GM18499 (cell line): ENCODE measurements at regions not wholly inside any gene's neighbourhood (a gene's known extent, or its start where the extent isn't known, plus 50 kb on each side); places are given as distances from the start of the nearest gene placed in this dataset.
"Not testable (repeated sequence)": the region's sequence is repeated elsewhere in the genome, so short reads cannot be mapped to it uniquely, and the experiment has no call there.

Source experiments
- ATAC-seq: cut with Tn5 transposase; IDR thresholded peaks from one replicate; pipeline ENCODE4 v1.9.1; 2021; ENCODE audit warnings: moderate number of reproducible peaks; ENCODE audit not compliant: insufficient read depth, unreplicated experiment

DNA sequence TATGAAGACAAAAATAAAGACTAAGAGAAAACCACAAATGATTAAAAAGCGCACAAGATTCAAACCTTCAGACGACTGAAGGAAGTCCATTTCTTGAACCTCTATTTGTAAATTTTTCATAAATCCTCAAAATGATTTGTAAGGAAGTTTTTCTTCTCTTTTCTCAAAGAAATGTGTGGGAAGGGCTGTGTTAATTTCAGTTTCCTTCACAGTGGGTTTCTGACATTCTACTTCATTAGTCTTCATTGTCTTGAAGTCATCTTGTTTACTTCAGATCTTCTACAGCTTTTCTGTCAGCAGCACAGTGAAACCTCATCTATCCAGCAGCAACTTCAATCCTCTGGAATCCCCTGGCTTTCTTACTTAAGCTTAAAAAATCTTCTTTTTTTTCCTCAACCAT lies 87.6 kb upstream of the MYLIP start:
- no peak for ATAC-seq

DNA sequence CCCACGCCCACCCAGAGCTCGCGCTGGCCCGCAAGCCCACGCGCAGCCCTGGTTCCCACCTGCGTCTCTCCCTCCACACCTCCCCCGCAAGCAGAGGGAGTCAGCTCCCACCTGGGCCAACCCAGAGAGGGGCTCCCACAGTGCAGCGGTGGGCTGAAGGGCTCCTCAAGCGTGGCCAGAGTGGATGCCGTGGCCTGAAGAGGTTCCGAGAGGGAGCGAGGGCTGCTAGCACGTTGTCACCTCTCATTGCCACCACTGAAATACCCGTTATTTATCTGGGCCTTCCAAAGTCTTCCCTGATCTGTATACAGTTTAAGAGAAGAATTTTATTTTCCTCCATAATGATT lies 88.3 kb upstream of the MYLIP start:
- no peak for ATAC-seq

DNA sequence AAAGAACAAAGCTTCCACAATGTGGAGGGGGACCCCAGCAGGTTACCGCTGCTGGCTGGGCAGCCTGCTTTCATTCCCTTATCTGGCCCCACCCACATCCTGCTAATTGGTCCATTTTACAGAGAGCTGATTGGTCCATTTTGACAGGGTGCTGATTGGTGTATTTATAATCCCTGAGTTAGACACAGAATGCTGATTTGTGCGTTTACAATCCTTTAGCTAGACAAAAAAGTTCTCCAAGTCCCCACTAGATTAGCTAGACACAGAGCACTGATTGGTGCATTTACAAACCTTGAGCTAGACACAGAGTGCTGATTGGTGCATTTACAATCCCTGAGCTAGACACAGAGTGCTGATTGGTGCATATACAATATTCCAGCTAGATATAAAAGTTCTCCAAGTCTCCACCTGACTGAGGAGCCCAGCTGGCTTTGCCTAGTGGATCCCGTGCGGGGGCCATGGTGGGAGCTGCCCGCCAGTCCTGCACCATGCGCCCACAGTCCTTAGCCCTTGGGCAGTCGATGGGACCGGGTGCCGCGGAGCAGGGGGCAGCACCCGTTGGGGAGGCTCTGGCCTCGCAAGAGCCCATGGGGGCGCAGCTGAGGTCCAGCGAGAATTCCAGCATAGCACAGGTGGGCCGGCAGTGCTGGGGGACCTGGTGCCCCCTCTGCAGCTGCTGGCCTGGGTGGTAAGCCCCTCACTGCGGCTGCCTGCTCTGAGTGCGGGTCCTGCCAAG lies 88.8 kb upstream of the MYLIP start:
- not testable (repeated sequence) for ATAC-seq

DNA sequence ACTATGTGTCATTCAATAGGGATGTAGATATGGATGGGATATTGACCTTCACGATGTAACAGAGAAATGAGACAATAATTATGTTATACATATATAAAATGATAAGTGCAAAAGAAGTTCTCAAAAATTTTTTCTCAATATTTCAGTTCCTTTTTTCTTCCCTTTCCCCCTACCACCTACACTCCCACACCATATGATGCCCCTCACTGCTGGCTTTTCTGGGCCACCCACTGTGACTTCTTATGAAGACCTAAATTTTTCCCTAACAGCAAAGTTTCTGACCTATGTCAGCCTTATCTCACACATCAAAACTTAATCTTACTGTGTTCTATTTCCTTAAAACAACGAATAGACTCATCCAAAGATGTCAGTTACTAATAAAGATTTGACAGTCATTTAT lies 89.9 kb upstream of the MYLIP start:
- ATAC-seq = no peak

DNA sequence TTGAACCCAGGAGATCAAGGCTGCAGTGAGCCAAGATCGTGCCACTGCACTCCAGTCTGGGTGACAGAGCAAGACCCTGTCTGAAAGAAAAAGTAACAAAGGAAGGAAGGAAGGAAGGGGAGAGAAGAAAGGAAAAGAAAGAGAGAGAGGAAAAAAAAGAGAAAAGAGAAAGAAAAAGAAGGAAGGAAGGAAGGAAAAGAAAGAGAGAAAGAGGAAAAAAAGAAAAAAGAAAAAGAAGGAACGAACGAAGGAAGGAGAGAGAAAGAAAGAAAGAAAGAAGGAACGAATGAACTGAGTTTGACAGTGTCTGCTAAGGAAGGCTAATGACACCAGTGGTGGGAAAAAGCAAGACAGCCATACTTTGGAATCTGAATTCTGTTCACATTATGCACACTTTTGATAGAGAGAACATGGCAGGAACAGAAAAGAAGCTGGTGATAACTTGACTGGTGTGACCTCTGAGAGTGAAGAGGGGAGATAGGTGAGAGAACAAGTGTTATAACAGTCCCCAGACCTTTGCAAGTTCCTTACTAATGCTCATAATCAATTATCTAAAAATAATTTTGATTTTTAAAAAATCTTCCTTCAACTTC lies 93.3 kb upstream of the MYLIP start:
- no peak for ATAC-seq

DNA sequence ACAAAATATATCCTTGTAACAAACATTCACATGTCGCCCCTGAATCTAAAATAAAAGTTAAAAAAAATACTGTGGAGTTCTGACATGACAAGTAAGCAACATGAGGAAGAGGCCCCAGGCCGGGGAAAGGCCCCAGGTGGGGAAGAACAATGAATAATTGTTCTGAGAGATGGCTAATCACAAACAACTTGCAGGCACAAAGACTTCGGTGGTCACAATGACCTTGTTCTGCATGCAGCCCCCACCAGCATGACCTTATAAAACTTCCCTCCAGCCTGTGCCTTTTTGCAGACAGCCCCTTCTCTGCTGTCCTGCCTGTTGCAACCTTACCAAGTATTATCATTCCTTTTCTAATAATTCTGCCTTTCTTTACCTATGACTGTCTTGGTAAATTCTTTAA lies 95.7 kb upstream of the MYLIP start:
- ATAC-seq = no peak

DNA sequence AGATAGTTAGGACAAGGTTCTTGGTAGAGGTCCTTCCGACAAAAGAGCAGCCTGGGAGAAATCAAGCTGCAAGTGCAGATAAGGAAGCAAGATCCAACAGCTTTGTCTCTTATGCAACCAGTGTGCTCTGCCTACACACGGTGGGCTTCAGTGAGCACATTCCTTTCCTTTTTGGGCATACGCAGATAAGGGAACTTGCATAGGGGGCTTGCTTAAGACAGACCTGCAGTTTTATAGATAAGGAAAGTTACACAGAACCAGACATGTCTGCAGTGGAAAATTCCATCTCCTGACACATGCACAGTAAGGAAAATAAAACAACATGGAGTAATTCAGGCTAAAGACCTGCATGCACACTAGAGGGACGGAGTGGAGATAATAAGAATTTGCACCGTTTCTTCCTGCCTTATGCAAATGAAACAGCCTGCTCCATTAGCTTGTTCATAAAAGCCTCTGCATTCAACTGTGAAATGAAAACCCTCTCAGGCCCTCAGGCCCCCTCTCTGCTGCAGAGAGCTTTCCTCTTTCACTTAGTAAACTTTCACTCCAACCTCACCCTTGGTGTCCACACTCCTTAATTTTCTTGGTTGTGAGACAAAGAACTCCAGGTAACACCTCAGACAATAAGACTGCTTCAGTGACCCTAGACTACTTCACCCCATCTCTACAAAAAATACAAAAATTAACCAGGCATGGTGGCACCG lies 97.5 kb upstream of the MYLIP start:
- ATAC-seq = no peak

DNA sequence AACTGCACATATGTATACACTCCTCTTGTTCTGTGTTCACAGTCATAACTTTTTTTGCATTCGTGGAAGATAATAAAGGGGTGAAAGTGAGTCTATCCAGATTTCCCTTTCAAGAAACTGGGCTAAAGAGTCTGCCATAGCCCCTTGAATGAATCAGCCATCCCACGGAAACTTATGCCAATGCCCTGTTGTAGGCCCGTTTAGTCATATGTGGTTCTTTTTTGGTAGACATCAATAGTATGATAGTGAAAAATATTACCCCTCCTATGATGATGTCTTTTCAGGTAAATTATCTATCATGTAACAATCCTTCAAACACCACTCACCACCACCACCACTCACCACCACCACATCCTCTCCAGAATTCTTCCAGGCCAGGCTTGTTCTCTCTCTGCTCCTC lies 99.9 kb upstream of the MYLIP start:
- ATAC-seq = no peak

DNA sequence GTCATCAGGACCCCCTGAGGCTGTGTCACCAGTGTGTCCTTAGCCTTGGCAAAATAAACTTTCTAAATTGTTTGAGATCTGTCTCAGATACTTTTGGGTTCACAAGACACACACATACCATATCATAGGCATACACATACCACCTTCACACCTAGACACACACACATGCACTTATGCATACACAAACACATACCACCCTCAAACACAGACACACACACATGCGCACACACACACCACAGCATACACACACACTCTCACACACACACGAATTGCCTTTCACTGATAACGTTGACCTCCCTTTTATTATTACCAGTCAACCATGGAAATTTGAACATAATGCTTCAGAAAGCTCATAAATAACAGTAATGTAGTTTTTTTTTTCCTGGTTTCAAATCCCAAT lies 108.6 kb upstream of the MYLIP start:
- no peak for ATAC-seq

DNA sequence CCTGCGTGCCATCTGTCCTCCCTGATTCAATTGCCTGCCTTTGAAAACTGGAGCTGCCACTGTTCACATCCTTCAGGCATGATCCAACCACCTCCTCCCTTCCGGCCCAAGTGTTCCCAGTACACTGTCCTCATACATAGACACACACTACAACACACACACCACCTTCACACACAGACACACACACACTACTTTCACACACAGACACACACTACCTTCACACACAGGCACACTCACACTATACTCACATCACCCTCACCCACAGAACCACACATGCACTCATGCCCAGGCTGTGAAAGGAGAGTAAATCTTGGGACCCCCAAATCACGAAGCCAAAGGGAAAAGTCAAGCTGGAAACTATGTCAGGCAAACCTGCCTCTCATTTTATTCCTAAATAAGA lies 109.4 kb upstream of the MYLIP start:
- ATAC-seq = no peak

DNA sequence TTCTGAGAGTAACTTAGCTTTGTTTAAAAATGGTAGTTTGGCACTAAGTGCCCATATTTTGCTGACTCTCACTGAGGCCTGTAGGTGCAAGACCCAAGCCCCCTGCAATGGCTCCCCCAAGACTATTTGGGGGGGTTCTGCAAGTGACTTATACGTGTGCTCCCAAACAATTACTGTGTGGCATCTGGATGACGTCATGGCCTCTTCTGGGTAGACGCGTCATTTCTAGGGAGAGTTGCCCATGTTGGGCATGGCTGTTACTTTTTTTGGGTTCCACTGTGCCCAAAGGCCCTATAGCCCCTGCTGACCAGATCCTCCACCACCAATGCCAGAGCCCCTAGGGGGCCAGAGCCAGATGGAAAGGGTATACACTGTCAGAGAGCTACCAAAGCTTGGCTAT lies 110.3 kb upstream of the MYLIP start:
- no peak for ATAC-seq

DNA sequence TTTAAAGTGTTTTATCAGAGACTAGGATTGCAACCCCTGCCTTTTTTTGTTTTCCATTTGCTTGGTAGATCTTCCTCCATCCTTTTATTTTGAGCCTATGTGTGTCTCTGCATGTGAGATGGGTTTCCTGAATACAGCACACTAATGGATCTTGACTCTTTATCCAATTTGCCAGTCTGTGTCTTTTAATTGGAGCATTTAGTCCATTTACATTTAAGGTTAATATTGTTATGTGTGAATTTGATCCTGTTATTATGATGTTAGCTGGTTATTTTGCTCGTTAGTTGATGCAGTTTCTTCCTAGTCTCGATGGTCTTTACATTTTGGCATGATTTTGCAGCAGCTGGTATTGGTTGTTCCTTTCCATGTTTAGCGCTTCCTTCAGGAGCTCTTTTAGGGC lies 114.6 kb upstream of the MYLIP start:
- ATAC-seq = not testable (repeated sequence)

DNA sequence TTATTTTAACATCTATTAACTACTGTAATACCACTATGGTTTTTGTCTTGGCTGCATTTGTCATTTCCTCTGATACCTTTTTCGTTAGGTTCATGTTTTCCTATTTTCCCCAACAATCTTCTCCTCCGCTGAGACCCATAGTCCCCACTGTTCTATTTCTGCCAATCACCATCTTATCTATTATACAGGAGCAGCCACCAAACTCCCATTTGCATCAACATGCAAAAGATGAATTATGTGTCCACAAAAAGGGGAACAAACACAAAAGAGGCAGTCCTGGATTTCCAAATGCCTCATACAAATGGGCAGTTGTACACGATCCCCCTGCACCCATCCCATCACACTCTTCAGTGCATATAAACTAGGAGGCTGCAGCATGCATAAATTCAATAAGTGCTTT lies 121.7 kb upstream of the MYLIP start:
- no peak for ATAC-seq

DNA sequence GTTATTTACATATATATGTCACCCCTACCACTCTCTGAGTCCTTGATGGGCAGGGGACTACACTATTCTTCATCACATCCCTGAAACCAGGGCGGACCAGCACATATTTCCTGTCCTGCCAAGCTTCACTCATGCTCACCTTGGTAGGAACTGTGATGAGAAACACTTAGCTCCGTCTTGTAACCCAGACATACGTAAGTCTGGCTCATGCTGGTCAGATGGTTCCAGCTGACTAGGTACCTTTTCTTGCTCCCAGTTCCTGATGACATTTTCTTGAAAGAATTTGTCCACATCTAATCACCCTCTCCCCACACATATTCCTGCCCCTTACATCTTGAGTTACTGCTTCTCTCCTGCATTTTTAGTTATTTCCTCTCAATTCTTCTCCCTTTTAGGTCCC lies 122.2 kb upstream of the MYLIP start:
- no peak for ATAC-seq

DNA sequence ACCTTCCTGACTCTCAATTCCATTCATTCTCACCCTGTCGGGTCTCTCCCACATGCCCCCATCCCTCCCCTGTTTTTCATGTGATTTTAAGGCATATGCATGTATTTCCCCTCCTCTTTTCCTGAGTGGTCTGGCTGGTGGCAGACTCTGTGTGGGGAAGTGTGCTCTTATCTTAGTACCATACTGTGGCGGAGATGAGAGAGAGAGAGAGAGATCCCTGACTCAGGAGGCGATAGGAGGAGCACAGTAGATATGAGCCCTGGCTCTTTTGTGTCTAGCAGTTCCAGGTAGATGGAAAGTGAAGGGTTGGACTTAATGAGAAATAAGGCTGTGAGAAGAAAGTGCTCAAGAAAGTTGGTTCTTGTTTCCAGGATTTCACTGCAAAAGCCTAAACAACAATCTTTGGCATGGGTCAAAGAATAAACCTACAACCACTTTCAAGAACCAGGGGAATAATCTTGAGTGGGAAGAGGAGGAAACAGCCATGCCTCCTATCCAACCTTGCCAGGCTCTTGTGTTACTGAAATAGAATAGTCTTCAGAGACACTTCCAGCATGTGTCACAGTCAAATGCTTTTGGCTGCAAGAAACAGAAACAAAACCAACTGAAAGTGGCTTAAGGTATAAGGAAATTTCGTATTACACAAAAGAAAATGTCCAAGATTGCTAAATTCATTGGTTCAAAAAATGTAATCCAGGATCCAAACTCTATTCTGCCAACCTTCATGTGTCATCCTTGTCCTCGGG lies 123.8 kb upstream of the MYLIP start:
- no peak for ATAC-seq

DNA sequence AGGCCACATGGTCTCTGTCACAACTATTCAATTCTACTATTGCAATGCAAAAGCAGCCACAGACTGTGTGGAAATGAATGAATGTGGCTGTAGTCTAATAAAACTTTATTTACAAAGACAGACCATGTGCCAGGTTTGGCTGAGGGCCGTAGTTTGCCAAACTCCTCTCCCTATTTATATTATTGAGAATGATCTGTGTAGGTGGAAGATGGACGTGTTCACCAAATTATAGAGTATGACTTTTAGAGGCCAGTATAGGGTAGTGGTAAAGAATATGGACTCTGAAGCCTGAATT lies 125.7 kb upstream of the MYLIP start:
- no peak for ATAC-seq

DNA sequence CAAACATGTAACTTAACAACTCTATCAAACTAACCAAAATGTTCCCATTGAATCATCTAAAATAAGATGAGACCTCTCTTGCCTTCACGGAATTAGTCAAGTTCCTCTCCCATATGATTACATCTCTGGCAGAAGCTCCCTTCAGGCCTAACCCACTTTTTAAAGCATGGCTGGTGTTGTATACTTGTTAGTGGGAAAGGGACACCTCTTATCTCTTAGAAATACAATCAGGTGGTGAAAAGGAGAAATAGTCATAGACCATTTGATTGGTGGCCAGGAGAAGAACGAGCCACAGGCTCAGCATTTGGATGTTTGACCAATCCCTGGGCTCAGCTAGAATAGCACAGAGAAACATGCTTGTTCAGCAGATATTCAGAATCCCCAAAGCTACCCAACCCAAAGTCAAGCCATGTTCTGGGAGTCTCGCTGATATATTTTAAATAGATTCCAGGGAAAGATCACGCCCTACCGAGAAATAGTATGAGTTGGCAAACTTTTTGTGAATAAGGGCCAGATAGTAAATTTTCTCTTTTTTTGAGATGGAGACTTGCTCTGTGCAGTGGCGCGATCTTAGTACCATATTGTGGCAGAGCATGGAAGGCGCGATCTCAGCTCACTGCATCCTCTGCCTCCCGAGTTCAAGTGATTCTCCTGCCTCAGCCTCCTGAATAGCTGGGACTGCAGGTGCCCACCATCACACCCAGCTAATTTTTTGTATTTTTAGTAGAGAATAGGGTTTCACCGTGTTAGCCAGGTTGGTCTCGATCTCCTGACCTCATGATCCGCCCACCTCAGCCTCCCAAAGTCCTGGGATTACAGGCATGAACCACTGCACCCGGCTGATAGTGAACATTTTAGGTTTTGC lies 126.3 kb upstream of the MYLIP start:
- ATAC-seq = no peak

DNA sequence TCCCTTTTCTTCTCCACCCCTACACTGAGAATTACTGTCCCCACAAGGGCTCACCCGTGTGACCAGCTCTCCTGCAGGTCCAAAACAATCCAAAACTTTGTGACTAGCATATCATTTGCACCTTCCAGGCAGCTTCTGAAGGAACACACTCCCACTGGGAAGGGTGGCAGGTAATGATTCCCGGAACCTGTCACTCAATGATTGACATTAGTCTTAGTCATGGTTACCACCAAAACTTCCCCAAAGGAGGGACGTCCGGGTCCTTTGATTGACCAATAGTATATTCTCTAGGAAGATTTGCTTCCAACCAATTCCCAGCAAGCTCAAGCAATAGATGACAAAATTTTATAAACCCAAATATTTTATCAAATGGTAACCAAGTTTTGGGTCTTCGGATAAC lies 127.7 kb upstream of the MYLIP start:
- no peak for ATAC-seq

DNA sequence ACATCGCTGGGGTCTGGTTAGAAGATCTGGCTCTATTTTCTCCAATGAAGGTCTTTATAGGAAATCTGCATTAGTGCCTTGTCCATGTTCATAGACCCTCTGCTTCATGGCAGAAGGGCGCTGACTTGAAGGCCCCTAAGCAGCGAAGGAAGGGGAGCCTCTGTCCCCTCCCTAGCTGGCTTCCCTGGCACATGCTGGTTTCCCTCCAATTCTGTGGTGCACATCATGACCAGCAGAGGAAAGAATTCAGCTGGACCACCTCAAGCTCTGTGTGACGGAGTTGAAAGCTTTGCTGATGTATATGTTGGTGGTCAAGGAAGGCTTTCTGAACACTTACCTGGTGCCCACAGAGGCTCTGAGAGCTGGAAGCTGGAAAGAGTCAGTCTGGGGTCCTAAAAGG lies 129.7 kb upstream of the MYLIP start:
- ATAC-seq = no peak

DNA sequence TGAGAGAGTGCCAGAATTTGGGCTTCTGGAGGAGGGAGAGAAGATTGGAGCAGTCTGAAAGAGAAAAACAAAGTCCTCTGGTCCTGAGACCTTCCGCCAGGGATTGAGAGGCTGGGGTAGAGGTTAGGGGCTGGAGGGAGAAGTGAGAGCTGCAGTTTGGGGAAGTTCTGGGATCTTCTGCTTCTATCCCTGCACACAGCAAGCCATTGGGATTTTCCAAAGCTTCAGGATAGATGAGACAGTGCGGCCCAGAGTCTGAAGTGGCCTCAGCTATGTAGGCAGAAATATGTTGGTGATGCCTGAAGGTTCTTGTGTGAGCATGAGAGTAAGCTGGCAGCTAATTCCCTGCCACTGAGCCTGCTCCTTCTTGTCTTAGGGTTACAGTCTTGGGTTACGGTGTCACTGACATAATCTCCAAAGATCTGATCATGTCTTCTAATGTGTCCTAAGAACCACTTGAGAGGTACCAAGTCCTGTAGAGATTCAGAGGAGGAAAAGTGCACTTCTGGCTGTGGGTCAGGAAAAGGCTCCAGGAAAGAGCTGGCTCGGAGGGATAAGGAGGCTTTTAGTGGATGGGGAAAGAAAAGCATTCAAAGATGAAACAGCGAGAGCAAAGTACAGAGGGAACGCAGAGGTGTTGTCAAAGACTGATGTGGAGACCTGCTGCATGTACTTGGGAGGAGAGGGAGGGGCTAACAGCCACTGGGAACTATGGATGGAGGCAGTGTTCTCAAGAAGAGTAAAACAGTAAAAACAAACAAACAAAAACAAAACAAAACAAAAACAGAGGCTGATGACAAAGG lies 131.1 kb upstream of the MYLIP start:
- ATAC-seq = no peak
